ENCODE measurements at regions not wholly inside any gene's neighbourhood (a gene's known extent, or its start where the extent isn't known, plus 50 kb on each side); places are given as distances from the start of the nearest gene placed in this dataset.

- Mint-ChIP-seq H3K27me3 (peaks cover 2% of the 10 kb centered on the region), H3K4me3 (no peak overlapping the region), H3K27ac (no peak overlapping the region), H3K9me3 (no peaks in the 10 kb centered on the region), H3K36me3 (ENCODE audit: low read depth) (no peaks in the 10 kb centered on the region), H3K4me1 (ENCODE audit: low read depth) (no peaks in the 10 kb centered on the region)
- DNase-seq, result no peak
- POLR2A ChIA-PET, result no interaction called here
- CTCF ChIA-PET, result interaction anchor here (1.0 kb wide), 1 partner anchor 9 kb away, joined by 3 read pairs; no protein-coding TSS in a partner anchor
- intact Hi-C loops (cut with micrococcal nuclease), result no loop called here
- ATAC-seq, result no peak
- TF ChIP-seq CTCF (IDR thresholded peaks at IDR 0.05), result no peak
Measured at GRCh38 chr2:226387499-226387942, 412.1 kb downstream of the IRS1 start.

GRCh38 chr2:226383461-226383860 is 416.2 kb downstream of the IRS1 start:
- ChIA-PET POLR2A (no interaction called here), CTCF (no interaction called here)
- DNase-seq, result no peak
- no peak for TF ChIP-seq CTCF (IDR thresholded peaks at IDR 0.05)
- no peaks in the 10 kb centered on the region for H3K36me3 Mint-ChIP-seq (ENCODE audit: low read depth)
- intact Hi-C loops (cut with micrococcal nuclease), result no loop called here
- H3K27me3 Mint-ChIP-seq, result peaks cover 4% of the 10 kb centered on the region
- H3K27ac Mint-ChIP-seq, result no peak overlapping the region
- no peaks in the 10 kb centered on the region for H3K9me3 Mint-ChIP-seq
- no peak overlapping the region for H3K4me3 Mint-ChIP-seq
- ATAC-seq, result no peak
- H3K4me1 Mint-ChIP-seq (ENCODE audit: low read depth), result no peaks in the 10 kb centered on the region

GRCh38 chr2:226380679-226381078 is 418.9 kb downstream of the IRS1 start:
- H3K27me3 Mint-ChIP-seq, result peaks cover 12% of the 10 kb centered on the region
- CTCF ChIA-PET, result no interaction called here

GRCh38 chr2:226378753-226379705 is 420.6 kb downstream of the IRS1 start:
- ATAC-seq, result no peak

More at GRCh38 chr2:226380679-226381078, 418.9 kb downstream of the IRS1 start:
- Mint-ChIP-seq H3K4me1 (ENCODE audit: low read depth) (no peaks in the 10 kb centered on the region), H3K9me3 (no peaks in the 10 kb centered on the region), H3K27ac (no peak overlapping the region), H3K36me3 (ENCODE audit: low read depth) (no peaks in the 10 kb centered on the region), H3K4me3 (no peak overlapping the region)
- TF ChIP-seq CTCF (IDR thresholded peaks at IDR 0.05), result no peak
- POLR2A ChIA-PET, result no interaction called here
- intact Hi-C loops (cut with micrococcal nuclease), result no loop called here
- no peak for ATAC-seq
- DNase-seq, result no peak

More at GRCh38 chr2:226378753-226379705, 420.6 kb downstream of the IRS1 start:
- Mint-ChIP-seq H3K4me3 (no peak overlapping the region), H3K27me3 (peaks cover 12% of the 10 kb centered on the region), H3K4me1 (ENCODE audit: low read depth) (no peaks in the 10 kb centered on the region), H3K27ac (no peak overlapping the region), H3K36me3 (ENCODE audit: low read depth) (no peaks in the 10 kb centered on the region), H3K9me3 (no peaks in the 10 kb centered on the region)
- CTCF ChIA-PET, result interaction anchor here (1.8 kb wide), 1 partner anchor 10 kb away, joined by 6 read pairs; no protein-coding TSS in a partner anchor
- no peak for TF ChIP-seq CTCF (IDR thresholded peaks at IDR 0.05)
- intact Hi-C loops (cut with micrococcal nuclease), result no loop called here
- no peak for DNase-seq
- POLR2A ChIA-PET, result no interaction called here
